ENCODE measurements at regions not wholly inside any gene's neighbourhood (a gene's known extent, or its start where the extent isn't known, plus 50 kb on each side); places are given as distances from the start of the nearest gene placed in this dataset.

DNA sequence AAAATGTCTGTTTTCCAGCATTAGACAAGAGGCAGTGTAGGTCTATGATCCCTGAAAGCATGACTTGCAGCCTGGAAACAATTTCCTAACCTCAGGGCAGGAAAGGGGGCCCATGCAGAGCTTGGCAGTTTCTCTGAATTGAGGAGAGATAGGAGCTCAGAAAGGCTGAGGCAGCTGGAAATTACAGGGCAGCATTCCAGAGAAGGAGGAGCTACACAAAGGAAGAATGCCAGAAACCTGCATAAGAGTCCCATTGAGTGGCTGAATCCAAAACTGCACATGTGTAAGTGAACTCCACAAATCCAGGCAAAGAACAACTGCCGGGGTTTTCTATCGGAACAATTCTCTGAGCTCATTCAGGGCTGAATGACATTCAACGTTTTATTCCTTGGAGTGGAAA, 346.8 kb downstream of the PIK3R1 start:
- DNase-seq = peak in 29 of 51 donors; percentile 1 to 72 (median 17)

DNA sequence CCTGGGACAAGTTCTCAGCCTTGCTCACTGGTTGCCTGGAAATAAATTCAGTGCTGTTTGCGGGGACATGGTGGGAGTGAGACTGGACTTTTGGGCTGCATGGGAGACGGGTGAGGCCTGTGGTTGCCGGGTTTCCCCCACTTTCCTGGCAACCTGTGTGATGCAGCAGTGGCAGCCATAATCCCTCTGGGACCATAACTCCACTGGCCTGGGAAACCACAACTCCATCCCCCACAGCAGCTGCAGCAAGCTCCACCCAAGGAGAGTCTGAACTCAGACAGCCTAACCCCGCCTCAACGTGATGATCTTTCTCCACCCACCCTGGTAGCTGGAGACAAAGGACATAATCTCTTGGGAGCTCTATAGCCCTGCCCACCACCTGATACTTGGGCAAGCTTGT, 349.9 kb downstream of the PIK3R1 start:
- DNase-seq = no peak

DNA sequence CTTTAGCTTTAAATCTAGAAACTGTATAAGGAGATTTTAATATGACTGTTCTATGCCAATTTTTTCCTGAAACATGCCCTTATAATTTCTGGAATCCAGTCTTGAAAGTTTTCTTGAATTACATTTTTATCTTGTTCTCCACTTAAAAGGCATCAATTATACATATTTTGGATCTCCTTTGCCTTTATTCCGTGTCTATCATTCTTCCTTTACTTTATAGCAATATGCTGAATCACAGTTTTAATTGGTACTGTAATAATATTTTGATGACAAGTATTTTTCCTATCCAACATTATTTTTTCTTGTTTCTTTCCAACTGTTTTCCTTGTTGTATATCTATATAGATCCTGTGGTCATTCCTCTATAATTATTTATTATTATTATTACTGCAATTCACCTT, 361.2 kb downstream of the PIK3R1 start:
- no peak for DNase-seq

DNA sequence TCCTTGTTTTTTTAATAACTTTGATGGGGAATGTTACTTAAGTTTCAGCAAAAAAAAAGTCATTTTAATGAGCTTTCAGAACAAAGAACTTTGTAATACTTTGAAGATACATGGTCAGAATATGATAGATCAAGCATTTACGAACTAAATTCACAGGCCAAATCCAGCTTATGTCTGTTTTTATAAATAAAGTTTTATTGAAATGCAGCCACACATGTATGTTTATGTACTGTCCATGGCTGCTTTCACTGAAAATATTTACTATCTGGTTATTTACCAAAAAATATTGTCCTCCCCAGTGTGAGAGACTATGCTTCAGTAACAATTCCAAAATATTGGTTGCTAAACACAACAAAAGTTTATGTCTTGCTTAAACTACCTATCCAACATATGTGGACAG, 366.7 kb downstream of the PIK3R1 start:
- DNase-seq = no peak

DNA sequence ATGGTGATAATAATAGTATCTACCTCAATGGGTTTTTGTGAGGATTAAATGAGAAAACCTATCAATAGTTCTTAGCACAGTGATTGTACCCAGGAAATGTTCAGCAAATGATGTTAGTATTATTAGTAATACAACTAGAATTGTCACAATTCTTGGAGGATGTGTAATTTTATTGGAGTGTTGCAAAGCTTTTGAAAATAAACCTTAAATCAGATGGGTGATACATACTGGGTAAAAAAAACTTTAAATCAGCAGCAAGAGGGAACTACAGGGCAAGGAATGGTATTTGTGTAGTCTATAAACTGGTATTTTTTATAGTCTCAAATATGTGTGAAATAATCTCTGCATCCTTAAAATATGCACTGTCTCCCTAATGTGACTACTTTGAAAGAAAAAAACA, 371.6 kb downstream of the PIK3R1 start:
- DNase-seq = no peak

DNA sequence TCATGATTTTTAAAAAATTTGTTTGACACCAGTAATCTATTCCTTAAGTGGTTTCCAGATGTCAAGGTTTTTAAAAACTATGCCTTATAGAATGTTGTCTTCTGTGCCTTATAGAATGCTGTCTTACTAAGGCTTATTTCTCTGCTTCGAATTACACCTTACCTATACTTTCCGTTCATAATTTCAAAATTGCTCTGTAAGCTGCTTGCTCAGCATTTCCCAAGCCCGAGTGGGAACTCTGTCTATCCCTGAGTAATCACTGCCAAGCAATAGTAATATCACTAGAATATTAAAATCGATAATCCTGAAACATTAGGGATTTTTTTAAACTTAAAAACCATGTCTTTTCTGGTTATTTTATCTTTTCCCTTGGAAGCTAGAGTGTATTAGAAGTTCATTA, 376.3 kb downstream of the PIK3R1 start:
- no peak for DNase-seq

DNA sequence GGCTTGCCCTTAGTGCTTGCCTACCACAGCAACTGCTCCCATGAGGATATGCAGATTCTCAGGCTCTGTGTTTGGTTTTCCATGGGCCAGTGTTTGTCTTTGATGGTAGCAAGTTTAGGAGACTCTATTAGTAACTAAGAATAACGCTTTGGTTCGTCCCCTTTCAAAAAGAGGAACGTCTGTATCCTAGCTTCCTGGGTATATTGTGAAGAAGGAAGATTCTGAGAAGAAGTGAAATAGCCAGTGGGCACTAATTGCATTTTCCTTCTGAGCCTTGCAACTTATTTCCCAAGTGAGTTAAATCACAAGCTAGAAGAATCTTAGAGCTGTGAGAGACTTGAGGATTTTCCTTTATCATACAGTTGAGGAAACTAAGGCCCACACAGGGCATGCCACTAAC, 376.8 kb downstream of the PIK3R1 start:
- no peak for DNase-seq

DNA sequence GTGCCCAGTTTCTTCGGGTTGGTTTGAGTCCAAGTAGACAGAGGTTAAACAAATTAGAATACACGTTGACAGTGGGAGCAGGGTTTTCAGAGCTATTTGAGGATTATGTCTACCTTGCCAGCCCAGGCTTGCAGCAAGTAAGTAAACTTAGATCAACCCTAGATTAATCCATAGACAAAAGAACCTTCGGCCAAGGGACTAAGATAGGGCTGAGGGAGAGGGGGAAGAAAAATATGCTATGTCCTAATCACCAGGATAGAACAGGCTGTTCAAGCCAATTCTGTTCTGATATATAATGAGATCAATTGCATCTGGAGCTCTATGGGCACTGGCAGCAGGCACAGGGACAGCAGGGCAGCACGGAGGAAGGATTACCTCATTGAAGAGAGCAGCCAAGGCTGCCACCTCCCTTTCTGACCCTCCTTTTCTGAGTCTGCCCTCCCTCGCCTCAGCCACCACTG, 377.7 kb downstream of the PIK3R1 start:
- DNase-seq = no peak

DNA sequence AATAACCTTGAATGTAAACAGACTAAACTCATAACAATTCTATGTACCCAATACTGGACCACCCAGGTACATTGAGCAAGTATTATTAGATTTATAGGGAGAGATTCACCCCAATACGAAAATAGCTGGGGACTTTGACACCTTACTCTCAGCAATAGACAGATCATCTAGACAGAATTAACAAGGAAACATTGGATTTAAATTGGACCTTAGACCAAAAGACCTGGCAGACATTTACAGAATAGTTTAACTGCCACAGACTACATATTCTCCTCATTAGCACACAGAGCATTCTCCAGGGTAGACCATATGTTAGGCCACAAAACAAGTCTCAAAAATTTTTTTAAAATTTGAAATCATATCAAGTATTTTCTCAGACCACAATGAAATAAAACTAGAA, 397.4 kb downstream of the PIK3R1 start:
- no peak for DNase-seq

DNA sequence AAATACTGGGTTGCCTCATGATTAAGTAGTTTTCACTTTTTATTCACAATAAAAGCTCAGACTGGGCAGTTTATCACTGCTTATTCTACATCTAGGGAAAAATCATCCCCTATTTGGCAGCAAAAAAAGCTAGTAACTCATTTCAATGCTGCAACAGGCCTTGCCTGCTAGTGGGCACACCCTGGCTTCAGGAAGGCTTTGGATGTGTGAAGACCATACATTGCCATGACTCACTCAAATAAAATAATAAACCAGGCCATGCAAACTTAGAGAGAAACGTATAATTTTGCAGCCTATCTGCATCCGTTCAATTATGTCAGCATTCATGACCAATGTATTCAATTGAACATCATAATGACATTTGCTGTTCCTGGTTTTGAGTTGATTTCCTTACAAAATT, 402.9 kb downstream of the PIK3R1 start:
- no peak for DNase-seq

DNA sequence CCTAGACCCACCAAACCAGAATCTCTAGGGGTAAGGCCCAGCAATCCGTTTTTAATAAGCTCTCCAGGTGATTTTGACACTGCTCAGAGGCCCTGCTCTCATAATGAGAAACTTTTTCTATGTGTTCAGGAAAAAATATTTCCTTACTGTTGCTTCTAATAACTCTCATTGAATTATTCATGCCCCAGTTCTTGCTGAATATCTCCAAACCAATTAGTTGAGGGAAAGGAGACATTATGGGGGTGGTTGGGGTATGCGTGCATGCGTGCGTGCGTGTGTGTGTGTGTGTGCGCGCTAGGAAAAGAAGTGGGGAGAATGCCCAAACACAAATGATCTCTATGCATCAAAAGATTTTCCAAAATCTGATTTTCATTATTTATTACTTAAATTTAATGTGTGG, 411.4 kb downstream of the PIK3R1 start:
- no peak for DNase-seq

DNA sequence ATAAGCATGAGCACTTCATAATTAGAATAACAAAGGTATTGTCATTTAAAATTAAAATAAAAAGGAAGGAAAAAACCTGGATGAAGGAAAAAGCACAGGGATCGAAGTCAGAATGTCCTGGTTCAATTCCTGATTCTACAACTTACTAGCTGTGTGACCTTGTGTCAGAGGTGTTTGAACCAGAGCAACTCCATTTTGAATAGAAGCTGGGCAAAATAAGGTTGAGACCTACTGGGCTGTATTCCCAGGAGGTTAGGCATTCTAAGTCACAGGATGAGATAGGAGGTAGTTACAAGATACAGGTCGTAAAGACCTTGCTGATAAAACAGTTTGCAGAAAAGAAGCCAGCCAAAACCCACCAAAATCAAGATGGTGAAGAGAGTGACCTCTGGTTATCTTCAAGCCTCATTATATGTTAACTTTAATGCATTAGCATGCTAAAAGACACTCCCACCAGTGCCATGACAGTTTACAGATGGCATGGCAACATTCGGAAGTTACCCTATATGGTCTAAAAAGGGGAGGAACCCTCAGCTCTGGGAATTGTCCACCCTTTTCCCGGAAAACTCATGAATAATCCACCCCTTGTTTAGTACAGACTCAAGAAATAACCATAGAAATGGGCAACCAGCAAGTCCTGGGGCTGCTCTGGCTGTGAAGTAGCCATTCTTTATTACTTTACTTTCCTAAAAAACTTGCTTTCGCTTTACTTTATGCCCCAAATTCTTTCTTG, 412.7 kb downstream of the PIK3R1 start:
- DNase-seq = no peak

DNA sequence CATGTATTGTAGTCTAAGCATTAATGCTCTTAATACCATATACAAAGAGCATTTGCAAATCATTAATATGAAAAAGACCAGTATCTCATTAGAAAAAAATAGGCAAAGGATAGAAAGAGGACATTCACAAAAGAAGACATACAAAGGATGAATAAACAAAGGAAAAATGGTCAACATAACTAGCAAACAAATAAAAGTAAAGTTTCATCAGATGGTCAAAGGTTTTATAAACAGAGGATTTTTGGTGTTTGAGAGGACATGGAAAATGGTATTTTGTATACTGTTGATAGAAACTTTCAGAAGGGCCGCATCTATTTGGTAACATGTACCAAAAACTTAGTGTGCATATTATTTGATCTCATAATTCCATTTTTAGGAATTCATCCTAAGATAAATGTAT, 414.8 kb downstream of the PIK3R1 start:
- no peak for DNase-seq

DNA sequence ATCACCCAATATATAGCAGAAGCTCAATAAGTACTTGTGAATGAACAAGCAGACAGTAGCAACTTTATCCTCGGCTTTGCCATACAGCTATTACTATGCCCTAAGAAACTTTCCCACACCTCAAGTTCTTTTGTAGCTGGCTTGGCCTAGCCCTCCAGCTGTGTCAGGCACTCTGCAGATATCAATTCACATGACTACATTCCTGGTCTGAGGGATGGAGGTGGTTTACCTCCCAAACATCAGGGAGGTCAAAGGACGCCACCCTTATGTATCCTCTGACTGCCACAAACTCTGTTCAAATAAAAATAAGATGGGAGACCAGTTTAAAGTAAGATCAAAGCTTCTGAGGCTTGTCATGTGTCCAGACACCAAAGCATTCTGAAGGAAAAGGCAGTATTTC, 416.3 kb downstream of the PIK3R1 start:
- DNase-seq = no peak

DNA sequence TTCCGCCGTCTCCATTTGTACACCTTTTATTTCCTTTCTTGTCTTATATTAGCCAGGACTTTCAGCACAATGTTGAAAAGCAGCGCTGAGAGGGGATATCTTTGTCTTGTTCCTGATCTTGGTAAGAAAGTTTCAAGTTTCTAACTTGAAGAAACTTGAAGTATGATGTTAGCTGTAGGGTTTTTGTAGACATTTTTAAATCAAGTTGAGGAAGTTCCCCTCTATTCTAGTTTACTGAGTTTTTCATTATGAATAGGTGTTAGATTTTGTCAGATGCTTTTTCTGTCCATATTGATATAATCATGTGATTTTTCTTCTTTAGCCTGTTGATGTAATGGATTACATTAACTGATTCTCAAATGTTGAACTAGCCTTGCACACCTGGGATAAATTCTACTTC, 425.7 kb downstream of the PIK3R1 start:
- DNase-seq = no peak

DNA sequence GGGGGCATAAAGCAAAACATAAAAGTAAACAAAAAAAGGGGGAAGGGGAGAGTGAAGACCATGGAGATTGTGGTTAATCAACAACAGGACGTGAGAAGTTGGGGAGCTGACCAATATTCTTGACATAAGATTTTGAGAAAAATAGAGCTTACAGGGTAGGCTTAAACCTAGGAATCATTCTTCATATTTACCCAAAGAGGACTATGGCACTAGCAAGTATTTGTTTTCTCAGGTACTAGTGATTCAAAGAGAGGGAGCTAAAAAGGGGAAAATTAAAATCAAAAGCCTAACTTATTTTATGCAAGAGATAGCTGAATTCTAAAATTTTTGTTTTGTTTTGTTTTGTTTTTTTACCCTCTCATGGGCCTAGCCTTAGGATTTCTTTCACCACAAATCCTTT, 427.5 kb downstream of the PIK3R1 start:
- DNase-seq = no peak

DNA sequence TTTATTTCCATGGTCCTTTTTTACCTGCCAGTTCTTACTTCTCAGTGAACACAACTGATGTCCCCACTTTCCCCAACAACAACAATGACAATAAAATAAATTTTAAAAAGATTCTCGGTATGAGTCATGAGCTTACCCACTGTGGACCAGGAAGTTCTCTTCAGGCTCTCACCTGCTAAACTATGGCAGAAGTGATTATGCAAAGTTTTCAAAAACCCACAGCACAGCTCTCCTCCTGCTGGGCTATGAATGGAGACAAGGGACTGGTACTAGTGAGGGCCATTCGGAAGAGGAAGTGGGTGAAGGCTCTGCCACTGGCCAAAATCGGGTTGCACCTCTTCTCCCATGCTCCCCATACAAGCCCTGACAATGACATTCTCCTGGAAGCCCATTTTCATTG, 429.4 kb downstream of the PIK3R1 start:
- no peak for DNase-seq

DNA sequence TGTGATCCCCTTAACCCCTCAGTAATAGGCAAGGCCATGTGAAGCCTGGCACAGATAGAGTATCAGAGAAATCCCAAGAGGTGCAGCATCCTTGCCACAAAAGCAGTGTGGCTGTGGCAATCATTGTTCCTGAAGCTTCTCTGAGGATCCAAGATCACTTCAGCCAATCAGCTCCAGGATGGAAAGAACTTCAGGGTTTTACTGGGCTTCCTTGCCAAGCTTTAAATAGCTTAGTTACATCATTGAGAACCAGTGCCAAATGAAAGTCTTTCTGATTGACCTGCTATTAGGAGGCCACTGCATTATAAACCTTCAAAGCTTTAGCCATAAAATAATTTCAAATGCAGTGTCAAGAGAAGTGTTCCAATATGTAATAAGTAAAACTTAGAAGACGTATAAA, 430.6 kb downstream of the PIK3R1 start:
- no peak for DNase-seq

DNA sequence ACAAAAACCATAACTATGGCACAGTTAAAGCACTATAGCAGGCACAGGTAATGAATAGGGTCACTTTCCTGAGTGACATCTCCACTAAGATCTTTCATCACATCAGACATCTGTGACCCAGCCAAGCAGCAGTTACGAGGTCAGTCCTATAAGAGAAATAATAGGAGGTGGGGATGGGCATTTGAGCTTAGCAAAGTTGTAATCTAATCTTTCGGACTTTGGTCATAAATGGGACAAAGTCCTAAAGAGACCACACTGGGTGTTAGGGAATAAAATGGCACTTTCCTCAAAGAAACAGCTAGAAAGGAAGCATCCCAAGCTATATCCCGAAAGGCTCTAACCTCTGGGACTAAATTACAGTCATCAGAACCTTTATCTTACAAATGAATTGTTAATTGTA, 432.2 kb downstream of the PIK3R1 start:
- DNase-seq = no peak

DNA sequence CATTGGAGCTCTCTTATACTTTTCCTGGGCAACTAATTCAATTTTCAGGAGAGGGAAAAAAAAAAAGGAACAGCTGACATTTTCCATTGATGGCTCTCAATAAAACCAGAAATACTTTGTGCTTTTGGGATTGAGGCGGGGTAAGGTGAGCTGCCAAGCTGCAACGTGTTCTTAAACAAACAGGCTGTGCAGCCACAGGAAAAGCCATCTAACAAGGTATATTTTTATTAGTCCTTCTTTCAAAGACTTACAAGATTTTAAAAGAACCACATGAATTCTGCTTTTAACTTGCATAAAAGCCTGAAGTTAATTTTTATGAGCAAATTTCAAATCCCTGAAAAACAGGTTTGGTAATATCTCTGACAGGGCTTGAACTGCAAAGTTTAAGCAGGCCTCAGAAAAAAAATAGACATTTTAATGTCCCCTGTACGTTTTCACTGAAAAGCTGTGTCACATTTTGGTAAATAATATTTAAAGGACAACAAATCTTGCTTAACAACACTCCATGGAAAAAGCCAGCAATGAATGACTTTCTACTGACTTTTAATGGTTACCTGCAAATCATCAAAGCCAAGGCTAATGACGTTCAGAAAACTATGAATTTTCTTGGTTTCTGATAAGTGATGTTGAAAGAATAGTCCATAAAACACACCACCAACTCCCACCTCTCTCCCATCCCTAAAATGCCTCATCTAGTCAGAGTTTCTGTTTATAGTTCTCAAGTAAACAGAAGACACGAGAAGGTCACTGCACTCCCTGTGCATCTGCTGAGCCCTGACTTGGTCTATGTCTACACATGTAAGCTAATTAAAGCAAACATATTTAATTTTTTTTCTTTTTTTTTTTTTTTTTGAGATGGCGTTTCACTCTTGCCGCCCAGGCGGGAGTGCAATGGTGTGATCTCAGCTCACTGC, 433.6 kb downstream of the PIK3R1 start:
- DNase-seq = no peak

DNA sequence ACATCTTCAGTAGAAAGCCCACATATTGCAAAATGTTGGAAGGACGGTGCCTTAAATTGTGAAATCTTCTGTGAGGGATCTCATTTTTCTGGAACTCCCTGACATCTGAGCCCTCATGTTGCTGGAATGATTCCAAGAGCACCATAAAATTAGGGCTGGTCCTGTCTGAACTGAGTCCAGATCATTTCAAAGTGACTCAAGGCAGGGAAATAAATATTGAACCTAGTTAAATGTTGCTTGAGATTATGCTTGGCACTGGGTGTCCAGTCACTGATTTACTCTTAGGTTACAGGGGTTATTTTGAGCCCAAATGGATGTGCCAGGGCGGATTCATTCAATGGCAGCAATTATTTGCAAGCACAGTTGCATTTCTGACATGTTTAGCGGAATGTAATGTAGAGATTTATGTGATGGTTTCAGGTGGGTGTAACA, 437.0 kb downstream of the PIK3R1 start:
- no peak for DNase-seq

DNA sequence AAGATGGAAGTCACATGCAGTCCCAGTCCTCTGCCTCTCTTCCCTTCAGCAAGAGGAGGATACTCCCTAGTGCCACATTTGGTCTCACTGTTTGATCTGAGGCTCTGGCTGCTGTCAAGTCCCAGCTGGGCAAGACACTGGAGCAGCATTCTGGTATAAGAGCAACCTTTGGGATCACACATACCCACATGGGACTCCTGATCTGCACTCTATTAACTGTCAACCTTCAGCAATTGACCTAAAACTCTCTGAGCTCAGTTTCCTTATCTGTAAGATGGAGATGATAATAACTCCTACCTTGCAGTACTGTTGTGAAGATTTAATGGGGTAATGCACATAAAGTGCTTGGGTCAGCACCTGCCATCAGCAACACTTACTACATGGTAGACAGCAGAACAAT, 437.9 kb downstream of the PIK3R1 start:
- no peak for DNase-seq

All from hypothalamus (tissue), 51 donors.